ENCODE measurements at regions not wholly inside any gene's neighbourhood (a gene's known extent, or its start where the extent isn't known, plus 50 kb on each side); places are given as distances from the start of the nearest gene placed in this dataset.

- Mint-ChIP-seq H3K4me1 (peaks cover 7% of the 10 kb centered on the region), H3K4me3 (no peak overlapping the region), H3K9me3 (no peaks in the 10 kb centered on the region), H3K27ac (no peak overlapping the region), H3K36me3 (no peaks in the 10 kb centered on the region), H3K27me3 (ENCODE audit: low read depth) (peaks cover 32% of the 10 kb centered on the region)
- no peak for TF ChIP-seq CTCF (IDR thresholded peaks at IDR 0.05; ENCODE audit: unreplicated experiment)
- DNase-seq (ENCODE audit: low spot score in 2 of 2, unreplicated experiment in 2 of 2): no peak
Measured at GRCh38 chr7:155168597-155169480, 98.7 kb downstream of the HTR5A start.

- Mint-ChIP-seq H3K36me3 (no peaks in the 10 kb centered on the region), H3K4me1 (peaks cover 7% of the 10 kb centered on the region), H3K27ac (no peak overlapping the region), H3K4me3 (no peak overlapping the region), H3K27me3 (ENCODE audit: low read depth) (peaks cover 31% of the 10 kb centered on the region), H3K9me3 (no peaks in the 10 kb centered on the region)
- TF ChIP-seq CTCF (IDR thresholded peaks at IDR 0.05; ENCODE audit: unreplicated experiment): no peak
- no peak for DNase-seq (ENCODE audit: low spot score in 2 of 2, unreplicated experiment in 2 of 2)
Measured at GRCh38 chr7:155169498-155170065, 99.5 kb downstream of the HTR5A start.

- peaks cover 7% of the 10 kb centered on the region for H3K4me1 Mint-ChIP-seq
- H3K27ac Mint-ChIP-seq: no peak overlapping the region
- no peak overlapping the region for H3K4me3 Mint-ChIP-seq
- H3K27me3 Mint-ChIP-seq (ENCODE audit: low read depth): peaks cover 33% of the 10 kb centered on the region
- no peaks in the 10 kb centered on the region for H3K36me3 Mint-ChIP-seq
- no peak for DNase-seq (ENCODE audit: low spot score in 2 of 2, unreplicated experiment in 2 of 2)
- TF ChIP-seq CTCF (IDR thresholded peaks at IDR 0.05; ENCODE audit: unreplicated experiment): no peak
- no peaks in the 10 kb centered on the region for H3K9me3 Mint-ChIP-seq
Measured at GRCh38 chr7:155170331-155170730, 100.2 kb downstream of the HTR5A start.

GRCh38 chr7:155172141-155172540, 102.0 kb downstream of the HTR5A start:
- DNase-seq (ENCODE audit: low spot score in 2 of 2, unreplicated experiment in 2 of 2): no peak
- Mint-ChIP-seq H3K27ac (no peak overlapping the region), H3K4me3 (no peak overlapping the region), H3K36me3 (no peaks in the 10 kb centered on the region), H3K9me3 (peaks cover 9% of the 10 kb centered on the region), H3K27me3 (ENCODE audit: low read depth) (peaks cover 26% of the 10 kb centered on the region), H3K4me1 (peaks cover 7% of the 10 kb centered on the region)
- no peak for TF ChIP-seq CTCF (IDR thresholded peaks at IDR 0.05; ENCODE audit: unreplicated experiment)

- peaks cover 19% of the 10 kb centered on the region for H3K9me3 Mint-ChIP-seq
- no peak for TF ChIP-seq CTCF (IDR thresholded peaks at IDR 0.05; ENCODE audit: unreplicated experiment)
- no peak overlapping the region for H3K4me3 Mint-ChIP-seq
- peaks cover 2% of the 10 kb centered on the region for H3K4me1 Mint-ChIP-seq
- peaks cover 26% of the 10 kb centered on the region for H3K27me3 Mint-ChIP-seq (ENCODE audit: low read depth)
- H3K36me3 Mint-ChIP-seq: no peaks in the 10 kb centered on the region
- H3K27ac Mint-ChIP-seq: no peak overlapping the region
- DNase-seq (ENCODE audit: low spot score in 2 of 2, unreplicated experiment in 2 of 2): no peak
Measured at GRCh38 chr7:155173905-155174304, 103.8 kb downstream of the HTR5A start.
